HUDEP-2 (cell line): ENCODE measurements at regions not wholly inside any gene's neighbourhood (a gene's known extent, or its start where the extent isn't known, plus 50 kb on each side); places are given as distances from the start of the nearest gene placed in this dataset.
"Not testable (repeated sequence)": the region's sequence is repeated elsewhere in the genome, so short reads cannot be mapped to it uniquely, and the experiment has no call there.

Experiments
- DNase-seq, 76 experiments: peaks; one replicate each; lab custom pipeline; 2025; ENCODE audit not compliant: unreplicated experiment in 76 of 76; lab: John Stamatoyannopoulos, UW

DNA sequence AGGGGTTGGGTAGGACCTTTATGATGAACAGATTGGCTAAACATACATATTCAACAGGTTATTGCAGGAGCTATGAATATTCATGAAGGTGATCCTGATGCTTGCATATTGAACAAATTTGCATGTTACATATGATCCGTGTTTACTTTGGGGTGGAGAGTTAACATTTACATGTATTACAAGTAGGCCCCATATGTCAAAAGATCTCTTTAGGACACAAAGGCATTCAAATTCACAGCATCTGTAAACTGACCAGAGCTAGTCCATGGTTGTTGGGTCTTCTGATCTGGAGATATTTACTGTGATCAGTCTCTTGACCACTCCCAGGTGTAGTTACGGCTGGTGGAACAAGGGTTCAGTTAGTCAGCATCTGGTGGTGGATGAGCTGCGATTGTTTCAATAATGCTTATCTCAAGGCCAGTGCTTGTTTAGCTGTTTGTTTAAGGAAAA is 80.4 kb downstream of the PMAIP1 start:
- peak in 1 of 76 experiments; percentile 27 for DNase-seq

DNA sequence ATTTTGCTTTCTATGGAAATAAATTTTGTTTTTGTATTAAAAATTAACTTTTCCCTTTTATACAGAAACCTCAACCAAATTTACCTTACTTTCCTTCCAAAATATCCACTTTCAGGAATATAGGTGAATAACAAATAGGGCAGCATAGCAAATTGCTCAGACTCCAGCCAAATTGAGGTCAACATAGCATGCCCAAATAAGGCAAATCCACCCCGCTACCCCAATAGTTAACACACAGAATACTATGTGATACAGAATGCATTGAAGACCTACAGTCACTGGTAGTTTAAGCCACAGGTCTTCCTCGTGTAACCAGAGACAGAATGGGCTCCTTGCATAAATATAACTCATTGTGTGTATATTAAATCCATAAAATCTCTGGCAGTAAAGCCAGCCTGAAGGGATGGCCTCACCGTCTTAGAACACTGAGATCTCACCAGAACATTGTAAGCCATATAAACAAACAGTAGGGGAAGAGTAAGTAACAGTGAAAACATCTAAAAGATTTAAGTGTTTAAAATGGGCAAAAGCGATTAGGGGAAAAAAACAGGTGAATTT is 72.2 kb downstream of the PMAIP1 start:
- DNase-seq, result no peak

GRCh38 chr18:59971144-59971543 is 71.3 kb downstream of the PMAIP1 start:
- DNase-seq, result not testable (repeated sequence)

GRCh38 chr18:59969477-59970028 is 69.8 kb downstream of the PMAIP1 start:
- DNase-seq, result not testable (repeated sequence)

DNA sequence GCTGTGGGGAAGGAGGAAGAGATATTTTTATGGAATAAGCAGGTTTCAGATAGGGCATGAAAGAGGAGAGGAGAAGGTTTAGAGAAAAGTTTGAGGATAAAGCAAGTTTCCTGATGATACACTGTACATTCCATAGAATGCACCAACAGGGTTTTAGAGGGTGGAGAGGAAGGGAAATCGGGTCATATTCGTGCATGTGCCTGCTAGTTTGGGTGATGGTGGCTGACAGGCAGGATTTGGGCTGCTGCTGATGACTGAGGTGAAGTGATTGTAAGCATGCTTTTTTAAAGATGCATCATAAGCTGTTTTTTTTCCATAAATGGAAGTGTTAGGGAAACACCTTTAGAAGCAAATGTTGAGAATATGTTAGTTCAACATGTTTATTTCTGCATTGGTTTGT is 68.8 kb downstream of the PMAIP1 start:
- DNase-seq, result no peak

DNA sequence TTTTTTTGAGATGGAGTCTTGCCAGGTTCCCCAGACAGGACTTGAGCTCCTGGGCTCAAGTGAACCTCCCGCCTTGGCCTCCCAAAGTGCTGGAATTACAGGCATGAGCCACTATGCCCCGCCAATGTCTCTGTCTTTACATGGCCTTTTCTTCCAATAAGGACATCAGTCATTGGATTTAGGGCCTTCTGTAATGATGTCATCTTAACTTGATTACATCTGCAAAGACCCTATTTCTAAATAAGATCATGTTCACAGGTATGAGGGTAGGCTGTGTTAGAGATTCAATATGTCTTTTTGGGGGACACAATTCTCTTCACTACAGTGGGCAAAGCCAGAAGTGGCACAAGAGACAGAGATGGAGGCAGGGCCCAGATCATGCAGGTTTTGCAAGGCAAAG is 68.1 kb downstream of the PMAIP1 start:
- DNase-seq, result no peak

GRCh38 chr18:59966913-59967312 is 67.1 kb downstream of the PMAIP1 start:
- no peak for DNase-seq

DNA sequence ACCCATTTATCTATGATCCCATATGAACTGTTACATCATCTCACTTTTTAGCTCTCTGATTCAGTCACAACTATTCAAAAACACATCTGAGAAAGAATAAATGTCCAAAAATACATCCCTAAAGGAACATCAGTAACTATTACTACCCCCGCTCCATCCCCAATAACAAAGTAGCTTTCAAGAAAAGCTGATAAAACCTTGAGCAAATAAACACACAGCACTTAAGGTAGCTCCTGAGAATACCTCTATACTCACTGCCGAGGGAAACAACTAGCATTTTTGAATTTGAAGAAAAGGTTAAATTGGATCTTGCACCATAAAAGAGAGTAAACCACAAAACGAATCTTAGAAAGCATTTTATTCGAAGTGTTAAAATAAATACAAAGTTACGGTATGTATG is 63.4 kb downstream of the PMAIP1 start:
- no peak for DNase-seq

DNA sequence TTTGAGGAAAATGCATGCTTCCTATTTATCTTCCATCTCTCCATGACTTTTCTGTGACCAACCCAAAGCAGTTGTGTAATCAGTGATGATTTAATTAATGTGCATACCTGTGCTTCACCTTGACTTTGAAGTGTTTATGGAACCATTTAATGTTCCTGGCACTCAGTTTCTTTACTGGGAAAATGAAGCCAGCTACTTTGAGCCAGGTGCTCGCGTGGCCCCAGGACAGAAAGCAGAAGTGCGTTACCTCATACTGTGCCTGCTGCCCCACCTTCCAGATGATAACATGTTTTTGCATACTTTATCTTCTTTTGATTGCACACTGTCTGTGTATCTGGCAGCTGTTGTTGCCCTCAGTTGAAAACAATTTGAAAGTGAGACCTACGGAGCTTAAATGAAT is 61.3 kb downstream of the PMAIP1 start:
- DNase-seq, result peak in 42 of 76 experiments; percentile 2 to 73 (median 20)

- no peak for DNase-seq
These were observed 60.5 kb downstream of the PMAIP1 start for GRCh38 chr18:59960272-59960671.

GRCh38 chr18:59959606-59960005 is 59.8 kb downstream of the PMAIP1 start:
- DNase-seq, result no peak

GRCh38 chr18:59959073-59959472 is 59.3 kb downstream of the PMAIP1 start:
- DNase-seq, result peak in 17 of 76 experiments; percentile 2 to 64 (median 16)

DNA sequence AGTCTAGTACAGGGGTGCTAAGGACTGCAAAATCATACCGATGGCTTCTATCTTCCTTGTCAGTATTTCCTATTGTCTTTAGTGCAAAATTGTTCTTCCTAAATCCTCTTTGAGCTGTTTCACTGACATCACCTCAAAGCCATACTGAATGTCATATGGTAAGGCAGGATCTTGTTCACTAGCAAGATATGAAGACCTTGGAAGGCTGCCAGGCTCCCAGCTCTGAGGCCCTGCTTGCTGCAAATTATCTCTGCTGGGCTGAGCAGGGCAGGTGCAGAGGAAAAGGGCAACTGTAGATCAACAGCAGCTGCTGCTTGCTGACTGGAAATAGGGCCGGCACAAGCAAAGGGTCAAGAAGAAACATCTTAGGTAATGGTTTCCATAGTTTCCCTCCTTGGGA is 58.2 kb downstream of the PMAIP1 start:
- peak in 75 of 76 experiments; percentile 28 to 98 (median 89) for DNase-seq

DNA sequence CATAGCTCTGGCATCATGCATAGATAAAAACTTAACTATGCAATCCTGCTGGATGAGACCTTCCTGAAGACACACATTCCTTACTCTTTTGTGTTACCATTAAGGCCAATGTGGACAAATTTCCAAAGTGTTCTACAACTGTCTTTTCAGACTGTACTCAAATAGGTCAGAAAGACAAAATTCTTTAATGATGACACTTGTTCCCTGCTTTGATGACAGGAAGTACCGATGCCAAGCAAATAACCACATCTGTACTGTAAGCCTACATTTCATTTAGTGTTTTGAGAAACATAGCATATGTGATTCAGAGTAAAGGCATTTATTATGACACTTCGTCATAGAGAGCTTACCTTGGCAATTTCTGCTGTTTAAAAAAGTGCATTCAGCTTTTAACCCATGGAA is 55.0 kb downstream of the PMAIP1 start:
- no peak for DNase-seq

- no peak for DNase-seq
These were observed 54.4 kb downstream of the PMAIP1 start for GRCh38 chr18:59954241-59954640.
